ENCODE measurements at regions not wholly inside any gene's neighbourhood (a gene's known extent, or its start where the extent isn't known, plus 50 kb on each side); places are given as distances from the start of the nearest gene placed in this dataset.
"Not testable (repeated sequence)": the region's sequence is repeated elsewhere in the genome, so short reads cannot be mapped to it uniquely, and the experiment has no call there.

DNA sequence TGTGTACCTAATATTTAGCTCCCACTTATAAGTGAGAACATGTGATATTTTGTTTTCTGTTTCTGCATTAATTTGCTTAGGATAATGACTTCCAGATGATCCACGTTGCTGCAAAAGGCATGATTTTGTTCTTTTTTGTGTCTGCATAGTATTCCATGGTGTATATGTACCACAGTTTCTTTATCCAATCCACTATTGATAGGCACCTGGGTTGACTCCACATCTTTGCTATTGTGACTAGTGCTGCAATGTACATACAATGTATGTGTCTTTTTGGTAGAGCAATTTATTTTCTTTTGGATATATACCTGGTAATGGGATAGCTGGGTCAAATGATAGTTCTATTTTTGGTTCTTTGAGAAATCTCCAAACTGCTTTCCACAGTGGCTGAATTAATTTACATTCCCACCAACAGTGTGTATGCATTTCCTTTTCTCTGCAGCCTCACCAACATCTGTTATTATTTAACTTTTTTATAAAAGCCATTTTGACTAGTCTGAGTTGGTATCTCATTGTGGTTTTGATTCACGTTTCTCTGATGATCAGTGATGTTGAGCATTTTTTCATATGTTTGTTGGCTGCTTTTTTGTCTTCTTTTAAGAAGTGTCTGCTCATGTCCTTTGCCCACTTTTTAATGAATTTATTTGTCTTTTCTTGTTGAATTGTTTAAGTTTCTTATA, 102.8 kb upstream of the GAS1 start:
- DNase-seq: not testable (repeated sequence)

DNA sequence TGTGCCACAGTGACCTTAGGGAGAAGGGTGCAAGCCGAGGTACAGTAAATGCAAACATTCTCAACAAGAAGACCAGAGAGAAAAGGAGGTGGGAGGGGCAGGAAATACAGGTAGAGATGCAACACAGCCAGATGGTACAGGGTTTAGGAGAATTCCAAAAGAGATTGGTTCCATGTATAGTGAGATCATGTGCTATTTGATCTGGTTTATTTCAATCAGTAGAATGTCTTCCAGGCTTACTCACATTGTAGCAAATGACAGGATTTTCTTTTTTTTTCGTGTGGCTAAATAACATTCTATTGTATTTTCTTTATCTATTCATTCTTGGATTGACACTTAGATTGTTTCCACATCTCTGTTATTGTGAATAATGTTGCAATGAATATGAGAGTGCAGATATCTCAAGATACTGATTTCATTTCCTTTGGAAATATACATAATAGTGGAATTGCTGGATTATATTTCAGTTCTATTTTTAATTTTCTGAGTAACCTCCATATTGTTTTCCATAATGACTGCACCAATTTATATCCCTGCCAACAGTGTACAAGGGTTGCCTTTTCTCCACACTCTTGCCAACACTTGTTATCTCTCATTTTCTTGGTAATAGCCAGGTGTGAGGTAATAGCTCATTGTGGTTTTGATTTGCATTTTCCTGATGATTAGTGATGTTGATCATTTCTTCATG, 107.8 kb upstream of the GAS1 start:
- DNase-seq: no peak

DNA sequence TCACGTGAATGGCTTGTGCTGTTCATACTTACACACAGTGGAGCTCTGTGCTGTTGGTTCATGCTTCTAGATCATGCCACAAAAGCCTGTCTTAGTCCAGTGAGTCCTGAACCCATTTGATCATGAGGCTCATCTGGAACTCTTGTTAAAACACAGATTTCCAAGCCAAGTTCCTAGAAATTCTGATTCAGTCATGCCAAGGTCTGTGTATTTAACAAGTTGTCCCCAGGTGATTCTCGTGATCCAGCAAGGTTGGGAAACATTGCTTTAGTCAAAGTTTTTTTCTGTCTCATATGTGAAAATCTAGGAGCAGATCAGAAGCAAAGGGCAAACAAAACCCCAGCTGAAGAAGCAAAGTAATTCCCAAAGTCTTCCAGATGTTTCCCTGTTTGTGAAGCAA, 112.5 kb upstream of the GAS1 start:
- no peak for DNase-seq

DNA sequence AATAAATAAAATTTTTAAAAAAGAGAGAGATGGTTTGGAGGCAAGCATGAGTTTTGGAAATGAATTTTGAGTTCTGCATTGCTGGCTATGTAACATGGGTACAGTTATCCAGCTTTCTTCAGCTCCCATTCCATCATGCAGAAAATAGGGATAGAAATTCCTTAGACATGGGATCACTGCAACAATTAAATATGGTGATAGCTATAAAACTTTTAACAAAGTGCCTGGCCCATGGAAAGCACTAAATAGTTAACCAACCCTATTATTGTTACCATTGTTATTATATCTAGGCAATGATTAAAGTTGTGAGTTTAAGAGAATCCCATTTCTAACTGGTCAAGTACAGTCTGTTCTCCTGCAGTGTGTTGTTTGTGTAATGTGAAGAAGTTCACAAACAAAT, 115.4 kb upstream of the GAS1 start:
- DNase-seq: no peak

DNA sequence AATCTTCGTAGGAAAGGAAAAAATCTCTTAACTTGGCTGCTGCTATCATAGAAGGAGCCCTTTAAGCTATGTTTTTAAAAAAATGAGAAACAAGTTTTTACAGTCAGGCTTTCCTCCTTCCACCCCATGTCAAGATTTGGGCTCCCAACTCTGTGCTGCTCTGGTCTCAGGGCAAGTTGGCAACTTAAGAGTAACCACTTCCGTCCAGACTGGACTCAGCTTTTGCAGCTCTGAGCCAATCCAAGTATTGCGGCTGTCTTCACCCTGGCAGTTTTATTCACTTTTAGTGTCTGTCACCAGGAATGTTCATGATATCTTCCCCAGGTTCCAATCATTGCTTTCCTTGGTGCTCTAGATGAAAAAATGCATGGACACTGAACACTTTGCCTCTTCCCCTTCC, 115.9 kb upstream of the GAS1 start:
- DNase-seq: no peak

DNA sequence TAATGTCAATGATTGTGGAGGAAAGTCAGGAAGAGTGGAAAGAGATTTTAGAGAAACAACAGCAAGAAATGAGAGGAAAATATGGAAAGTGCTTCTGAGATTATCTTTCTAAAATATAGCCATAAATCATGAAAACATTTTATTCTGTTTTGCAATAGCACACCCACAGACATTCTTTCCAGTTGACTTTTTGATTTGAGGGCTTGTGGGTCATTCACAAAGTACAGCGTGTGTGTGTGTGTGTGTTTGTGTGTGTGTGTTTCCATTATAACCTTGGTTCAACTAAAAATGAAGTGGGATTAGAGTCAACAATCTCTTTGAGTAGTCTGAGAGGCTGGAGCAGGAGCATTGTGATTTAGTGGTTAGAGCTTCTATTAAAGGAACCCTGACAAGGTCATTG, 116.6 kb upstream of the GAS1 start:
- no peak for DNase-seq

DNA sequence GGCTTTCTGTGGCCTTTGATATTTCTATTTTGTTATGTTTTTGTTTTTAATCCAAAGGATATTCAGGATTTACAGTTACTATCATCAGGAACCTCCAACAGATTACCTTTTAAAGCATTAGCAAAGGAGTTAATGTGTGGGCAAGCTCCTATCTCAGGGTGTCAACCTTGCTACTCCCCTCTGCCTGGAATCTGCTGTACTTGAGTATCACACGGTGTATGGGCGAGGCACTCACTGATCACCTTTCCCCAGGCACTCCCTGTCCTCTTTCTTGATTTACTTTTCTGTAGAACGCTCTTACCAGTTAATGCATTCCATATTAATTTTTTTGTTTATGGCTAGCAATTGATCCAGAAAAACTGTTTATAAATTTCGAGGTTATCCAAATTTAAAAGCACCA, 117.0 kb upstream of the GAS1 start:
- DNase-seq: no peak

DNA sequence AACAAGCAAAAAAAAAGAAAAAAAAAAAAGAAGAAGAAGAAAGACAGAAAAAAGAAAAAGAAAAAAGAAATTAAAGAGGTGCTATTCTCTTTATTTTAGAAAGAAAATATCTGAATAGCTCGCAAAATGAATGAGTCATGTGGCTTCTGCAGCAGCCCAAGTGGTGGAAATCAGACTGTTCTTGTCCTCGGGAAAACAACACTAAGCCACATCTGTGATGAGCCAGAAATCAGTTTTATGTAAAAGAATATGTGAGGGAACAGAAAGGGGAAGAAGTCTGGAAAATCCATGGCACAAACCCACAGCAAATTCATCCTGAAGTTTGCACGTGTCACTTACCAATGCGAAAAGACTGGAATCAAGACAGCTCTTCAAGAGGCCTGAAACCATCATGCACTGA, 118.7 kb upstream of the GAS1 start:
- DNase-seq: no peak

DNA sequence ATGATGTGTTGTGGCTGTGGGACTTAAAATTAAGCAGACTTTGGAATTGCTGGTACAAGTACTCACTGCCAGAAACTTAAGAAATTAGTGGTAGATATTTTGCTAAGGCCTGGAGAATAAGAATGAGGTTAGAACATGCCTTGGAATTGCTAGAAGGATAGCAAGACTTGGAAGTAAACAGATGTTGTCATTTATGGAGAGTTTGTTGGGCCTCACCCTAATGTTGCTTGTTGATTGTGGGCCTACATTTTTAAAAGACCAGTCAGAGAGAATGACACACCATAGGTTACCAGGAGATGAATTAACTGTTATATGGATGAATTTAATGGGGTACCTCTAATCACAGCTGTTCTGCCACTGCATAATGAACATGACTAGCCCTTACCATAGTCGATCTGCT, 120.1 kb upstream of the GAS1 start:
- no peak for DNase-seq

DNA sequence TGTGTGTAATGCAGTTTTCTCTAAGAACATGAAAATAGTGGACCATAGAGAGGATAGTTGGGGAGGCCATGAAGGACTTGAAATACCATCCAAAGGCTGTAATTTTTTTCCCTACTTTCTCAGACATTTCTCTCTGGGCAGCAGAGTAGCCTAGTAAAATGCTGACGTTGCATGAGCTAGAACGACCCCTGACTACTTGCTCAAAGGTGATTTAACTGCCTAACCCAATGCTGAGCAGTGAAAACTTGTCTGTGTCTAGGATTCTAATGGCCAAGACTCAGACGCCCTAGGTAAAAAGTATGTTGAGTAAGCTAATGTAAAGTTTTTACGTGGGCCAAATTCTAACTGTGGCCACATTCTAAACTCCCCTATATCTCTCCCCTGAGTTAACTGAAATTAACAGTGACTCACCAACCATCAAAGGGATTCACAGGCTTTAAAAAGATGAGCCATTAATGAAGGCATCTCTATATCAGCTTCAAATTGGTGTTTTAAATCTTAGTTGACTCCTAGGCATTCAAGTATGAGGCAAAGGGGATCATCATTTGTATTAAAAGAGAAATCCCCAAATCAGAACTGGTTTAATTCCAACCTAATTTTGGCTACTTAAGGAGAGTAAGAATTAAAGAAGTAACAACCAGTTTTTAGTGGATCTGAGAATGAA, 121.0 kb upstream of the GAS1 start:
- no peak for DNase-seq

DNA sequence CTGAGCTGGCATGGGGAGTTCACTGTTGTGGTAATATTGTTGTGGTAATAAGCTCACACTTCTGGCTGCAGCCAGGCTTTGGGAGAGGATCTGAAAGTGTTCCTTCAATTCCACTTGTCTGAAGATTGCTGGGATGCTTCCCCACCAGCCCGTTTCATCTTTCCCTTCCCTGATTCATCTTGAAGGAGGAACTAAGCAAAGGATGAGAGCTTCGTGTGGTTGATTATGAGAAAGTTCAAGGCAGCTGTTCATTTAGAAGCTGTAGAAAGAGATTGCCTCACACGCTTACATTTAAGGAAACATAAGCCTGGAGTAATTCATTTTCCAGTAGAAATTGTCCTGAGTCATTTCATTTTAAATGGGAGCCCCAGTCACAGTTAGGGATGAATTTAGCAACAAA, 122.4 kb upstream of the GAS1 start:
- no peak for DNase-seq

DNA sequence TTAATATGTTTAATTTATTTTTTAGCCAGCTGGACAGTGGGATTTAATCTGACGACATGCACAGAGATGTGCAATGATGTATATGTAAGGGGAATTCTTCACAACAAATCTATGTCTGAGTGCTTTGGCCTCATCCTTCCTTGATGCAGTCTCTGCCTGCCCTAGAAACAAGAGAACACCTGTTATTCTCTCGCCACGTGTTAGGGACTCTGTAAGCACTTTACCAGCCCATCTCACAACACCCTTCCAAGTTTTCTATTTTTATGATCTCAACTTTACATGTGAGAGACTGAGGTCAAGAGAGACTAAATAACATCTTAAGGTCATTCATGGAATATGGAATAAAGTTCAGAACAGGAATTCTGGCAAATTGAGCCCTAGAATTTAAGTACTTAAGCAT, 123.0 kb upstream of the GAS1 start:
- no peak for DNase-seq

DNA sequence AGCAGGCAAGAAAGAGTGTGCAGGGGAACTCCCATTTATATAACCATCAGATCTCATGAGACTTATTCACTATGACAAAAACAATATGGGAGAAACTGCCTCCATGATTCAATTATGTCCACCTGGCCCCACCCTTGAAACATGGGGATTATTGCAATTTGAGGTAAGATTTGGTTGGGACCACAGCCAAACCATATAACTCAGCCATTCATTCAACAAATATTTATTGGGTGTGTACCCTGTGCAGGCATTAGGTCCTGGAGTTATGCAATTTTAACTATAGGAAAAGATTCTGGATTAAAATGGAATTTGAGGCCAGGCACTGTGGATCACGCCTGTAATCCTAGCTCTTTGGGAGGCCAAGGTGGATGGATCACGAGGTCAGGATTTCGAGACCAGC, 124.2 kb upstream of the GAS1 start:
- DNase-seq: no peak

DNA sequence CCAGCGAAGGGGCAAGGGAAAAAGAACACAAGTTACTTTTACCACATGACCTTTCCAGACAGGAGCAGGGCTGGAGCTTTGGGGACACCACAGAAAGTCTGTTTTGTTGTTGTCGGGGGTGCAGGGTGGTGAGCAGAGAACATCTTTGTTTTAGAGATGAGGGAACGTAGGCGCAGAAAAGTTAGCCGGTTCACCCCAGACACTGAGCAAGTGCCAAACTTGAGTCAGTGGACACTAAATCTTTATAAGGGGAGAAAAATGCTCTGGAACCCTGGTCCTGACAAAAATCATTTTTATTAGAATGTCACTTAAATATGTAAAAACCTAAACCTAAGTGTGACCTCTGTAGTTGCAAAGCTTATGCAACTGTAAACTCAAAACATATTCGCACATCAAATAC, 126.4 kb upstream of the GAS1 start:
- DNase-seq: no peak

DNA sequence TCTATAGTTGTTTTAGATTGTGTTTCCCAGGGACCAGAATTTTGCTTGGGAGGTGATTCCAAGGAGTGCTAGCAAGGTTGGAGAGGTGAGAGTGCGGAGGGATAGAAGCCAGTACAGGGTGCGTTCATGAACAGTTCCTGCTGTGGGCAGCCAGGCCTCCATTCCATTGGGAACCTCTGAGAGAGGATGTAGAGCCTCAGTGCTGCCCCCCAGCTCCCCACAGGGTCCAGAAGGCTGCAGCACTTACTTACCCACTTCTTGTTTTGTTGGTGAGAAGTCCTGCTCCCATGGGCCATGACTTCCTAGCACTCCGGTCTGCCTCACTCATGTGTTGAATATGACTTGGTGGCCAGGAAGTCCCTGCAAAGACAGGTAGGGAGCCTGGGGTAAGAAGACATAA, 128.2 kb upstream of the GAS1 start:
- no peak for DNase-seq

DNA sequence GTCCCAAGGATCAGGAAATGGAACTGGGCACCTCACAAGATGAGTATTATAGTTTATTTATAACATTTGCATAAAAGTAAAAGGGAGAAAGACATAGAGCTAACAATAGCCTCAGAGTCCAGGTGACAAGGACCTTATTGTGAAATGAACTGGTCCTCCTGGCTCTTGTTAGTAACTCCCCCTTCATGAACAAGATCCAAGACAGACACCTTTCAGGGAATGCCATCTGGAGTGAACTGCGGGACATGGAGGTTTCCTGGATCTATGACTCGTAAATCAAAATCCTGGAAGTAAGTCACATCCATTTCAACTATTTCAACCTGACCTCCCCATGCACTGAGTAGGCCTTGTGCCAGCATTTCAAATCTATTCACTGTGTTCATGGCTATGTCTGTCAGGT, 129.5 kb upstream of the GAS1 start:
- no peak for DNase-seq

DNA sequence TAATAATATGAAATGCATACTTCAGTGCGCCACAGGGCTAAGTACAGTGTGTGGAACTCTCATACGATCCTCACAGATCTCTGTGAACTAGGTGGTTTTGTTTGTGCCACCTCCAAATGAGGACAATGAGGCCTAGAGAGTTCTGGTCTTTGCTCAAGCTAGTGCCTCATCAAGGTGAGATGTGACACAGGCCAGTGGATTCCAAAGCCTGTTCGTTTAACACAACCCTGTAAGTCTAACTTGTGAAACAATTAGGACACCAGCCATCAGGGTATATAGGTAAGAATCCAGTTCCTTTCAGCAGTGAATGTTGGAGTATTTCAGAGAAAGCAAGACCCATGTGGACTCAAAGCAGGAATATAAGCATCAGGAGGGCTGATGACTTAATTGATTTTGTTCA, 130.7 kb upstream of the GAS1 start:
- no peak for DNase-seq

DNA sequence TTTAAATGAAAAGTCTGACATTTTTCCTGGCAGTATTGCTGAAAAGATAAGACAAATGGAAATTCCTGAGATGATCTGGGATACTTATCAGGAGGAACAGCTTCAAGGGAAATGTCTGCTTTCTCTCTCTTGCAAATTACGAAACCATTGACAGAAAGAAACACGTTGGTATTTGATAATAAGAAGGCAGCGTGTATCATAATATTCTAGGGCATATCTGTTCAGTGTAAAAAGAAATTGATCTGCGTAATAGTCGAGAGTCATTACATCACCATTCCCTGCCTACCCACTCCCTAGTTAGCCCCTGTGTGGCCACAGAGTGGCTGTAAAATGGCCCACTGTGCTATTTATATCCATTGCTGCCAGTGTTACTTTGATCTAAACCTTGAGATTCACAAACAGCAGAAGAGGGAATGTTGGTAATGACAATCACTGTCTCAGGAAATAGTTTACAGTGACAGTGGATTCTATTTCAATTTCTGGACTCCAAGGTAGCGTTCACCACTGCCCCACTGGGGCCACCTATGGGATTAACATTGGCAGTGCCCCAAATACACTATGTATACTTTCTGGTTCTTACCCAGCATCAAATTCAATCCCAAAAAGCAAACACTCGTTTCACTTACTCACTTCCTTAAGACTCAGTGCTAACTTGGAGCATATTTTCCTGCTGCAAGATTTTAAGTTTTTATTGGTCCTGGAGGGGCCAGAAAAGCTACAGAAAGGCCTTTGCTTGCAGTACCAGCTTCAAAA, 133.4 kb upstream of the GAS1 start:
- DNase-seq: no peak

DNA sequence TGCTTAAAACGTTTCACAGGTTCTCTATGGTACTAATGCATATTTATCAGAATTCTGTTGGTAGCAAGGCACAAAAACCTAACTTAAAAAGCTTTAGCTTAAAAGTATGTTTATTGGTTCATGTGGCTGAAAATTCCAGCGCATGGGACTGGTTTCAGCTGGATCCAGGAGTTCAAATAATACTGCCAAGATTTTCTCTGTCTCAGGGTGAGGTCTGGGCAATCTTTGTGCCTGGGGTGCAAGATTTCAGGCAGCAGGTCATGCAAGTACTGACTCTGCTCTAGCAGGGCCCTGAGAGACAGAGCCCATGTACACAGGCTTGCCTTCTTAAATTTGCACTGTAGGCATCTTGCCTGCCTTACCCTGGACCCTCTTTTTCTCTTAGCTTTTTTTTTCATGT, 134.2 kb upstream of the GAS1 start:
- DNase-seq: no peak

DNA sequence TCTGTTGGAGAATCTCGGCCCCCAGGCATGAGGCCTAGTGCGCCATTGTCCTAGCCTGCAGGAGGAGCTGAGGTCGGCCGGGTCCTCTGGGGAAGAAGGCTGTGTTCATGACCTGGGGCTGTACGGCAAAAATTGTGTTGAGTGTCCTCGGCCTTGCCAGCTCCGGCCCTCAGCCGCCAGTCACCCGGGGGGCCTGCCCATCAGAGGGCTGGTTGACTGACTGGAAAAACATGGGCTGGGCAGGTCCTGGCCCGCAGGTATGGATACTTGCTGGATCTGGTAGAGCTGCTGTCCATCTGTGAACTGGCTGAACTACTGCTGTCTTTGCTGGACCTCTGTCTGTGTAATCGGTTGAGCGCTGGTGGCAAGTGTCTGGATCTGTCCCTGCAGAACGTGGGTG, 136.7 kb upstream of the GAS1 start:
- no peak for DNase-seq

DNA sequence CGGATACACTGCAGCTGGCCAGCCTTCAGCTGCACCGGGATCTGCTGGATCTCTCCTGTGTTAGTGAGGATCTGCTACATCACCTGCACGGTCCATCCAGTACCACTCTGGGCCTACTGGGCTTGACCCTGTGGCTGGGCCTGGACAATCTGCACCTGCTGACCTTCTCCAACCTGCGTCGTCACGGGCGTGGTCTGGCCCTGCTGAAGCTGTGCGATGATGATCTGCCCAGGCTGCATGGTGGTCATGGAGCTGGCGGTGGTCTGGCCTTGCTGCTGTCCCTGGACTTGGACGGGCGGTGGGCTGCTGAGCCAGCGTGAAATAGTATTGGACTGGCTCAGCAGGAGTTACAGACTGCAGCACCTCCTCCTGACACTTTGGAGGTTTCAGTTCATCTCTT, 137.1 kb upstream of the GAS1 start:
- DNase-seq: no peak

DNA sequence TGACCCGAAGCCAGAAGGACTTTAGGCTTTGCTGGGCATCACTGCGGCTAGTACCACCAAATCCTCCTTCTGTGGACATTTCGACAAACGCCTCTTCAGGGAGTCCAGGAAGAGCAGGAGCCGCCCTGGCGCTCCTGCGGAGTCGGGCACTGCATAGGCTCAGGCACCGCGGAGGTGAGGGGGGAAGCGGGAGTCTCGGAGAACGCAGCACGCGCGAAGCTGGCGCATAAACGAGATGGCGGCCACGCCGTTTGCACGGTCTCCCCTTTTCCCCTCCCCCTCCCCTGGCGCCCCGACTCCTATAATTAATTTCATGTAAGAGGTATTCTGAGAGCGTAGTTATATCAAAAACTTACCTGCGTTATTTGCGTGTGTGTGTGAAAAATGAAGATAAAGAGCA, 137.8 kb upstream of the GAS1 start:
- DNase-seq: no peak

DNA sequence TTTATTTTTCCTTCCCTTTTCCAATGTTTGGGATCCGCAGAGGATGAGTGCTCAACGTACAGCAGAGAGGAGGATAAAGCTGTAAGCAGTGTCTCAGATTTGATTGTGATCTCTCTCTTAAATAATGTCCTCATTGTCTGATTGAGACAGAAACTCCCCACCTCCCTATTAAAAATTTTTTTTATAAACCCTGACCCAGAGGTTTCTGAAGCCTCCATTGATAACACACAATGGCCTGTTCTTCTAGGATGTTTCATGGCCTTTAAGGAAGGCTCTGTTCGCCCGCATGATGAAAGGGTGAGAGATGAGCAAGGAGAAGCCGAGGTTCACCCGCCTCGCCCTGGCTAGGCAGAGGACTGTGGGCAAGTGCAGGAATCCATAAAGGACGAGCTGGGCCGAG, 138.2 kb upstream of the GAS1 start:
- DNase-seq: no peak

All from NCI-H774 (cell line).